OCI-LY1 (cell line): ENCODE measurements at regions not wholly inside any gene's neighbourhood (a gene's known extent, or its start where the extent isn't known, plus 50 kb on each side); places are given as distances from the start of the nearest gene placed in this dataset.
A peak's percentile ranks its signal among the peaks of the same experiment; 100 is the strongest.

Experiments
- H2AFZ ChIP-seq: fragments of 200-600 bp; sonication (generic), shearing (Covaris generic); 2 replicates; pipeline ENCODE4 v1.6.0; 2014; ENCODE audit warnings: antibody characterized with exemption, mild to moderate bottlenecking, low read length
- H3F3A ChIP-seq: fragments of 200-600 bp; sonication (generic), shearing (Covaris generic); 2 replicates; pipeline ENCODE4 v1.6.0; 2014; ENCODE audit warnings: mild to moderate bottlenecking, antibody characterized with exemption, low read length, moderate library complexity; ENCODE audit not compliant: insufficient read depth
- H3K27ac ChIP-seq: fragments of 200-600 bp; sonication (generic); 2 replicates; pipeline ENCODE4 v1.5.1; 2014; ENCODE audit warnings: low read length, mixed run types, mild to moderate bottlenecking, low read depth; ENCODE audit not compliant: poor library complexity, severe bottlenecking
- H3K27me3 ChIP-seq: fragments of 200-600 bp; sonication (generic); 2 replicates; pipeline ENCODE4 v1.6.0; 2014; ENCODE audit warnings: antibody characterized with exemption, mild to moderate bottlenecking, low read length, moderate library complexity; ENCODE audit not compliant: insufficient read depth
- H3K36me3 ChIP-seq: fragments of 200-600 bp; sonication (generic); 2 replicates; pipeline ENCODE4 v1.6.1; 2014; ENCODE audit warnings: mild to moderate bottlenecking, antibody characterized with exemption, low read length, moderate library complexity, mixed read lengths; ENCODE audit not compliant: insufficient read depth
- H3K4me1 ChIP-seq: fragments of 200-600 bp; sonication (generic); 2 replicates; pipeline ENCODE4 v1.5.1; 2014; ENCODE audit warnings: mild to moderate bottlenecking, low read length, moderate library complexity; ENCODE audit not compliant: insufficient read depth, severe bottlenecking
- H3K4me2 ChIP-seq: fragments of 200-600 bp; sonication (generic), shearing (Covaris generic); 2 replicates; pipeline ENCODE4 v1.6.1; 2014; ENCODE audit warnings: low read length
- H3K4me3 ChIP-seq: fragments of 200-600 bp; sonication (generic); 2 replicates; pipeline ENCODE4 v1.5.1; 2014; ENCODE audit warnings: low read length, low read depth, mild to moderate bottlenecking, mixed read lengths; ENCODE audit not compliant: poor library complexity, severe bottlenecking
- H3K79me2 ChIP-seq: fragments of 200-600 bp; shearing (Covaris generic); 2 replicates; pipeline ENCODE4 v1.6.1; 2016; ENCODE audit warnings: mixed run types, low read length, mixed read lengths; ENCODE audit not compliant: insufficient read depth
- H3K9ac ChIP-seq: fragments of 200-600 bp; sonication (generic), shearing (Covaris generic); 2 replicates; pipeline ENCODE4 v1.6.1; 2014; ENCODE audit warnings: mild to moderate bottlenecking, low read length, mixed read lengths
- H3K9me2 ChIP-seq: fragments of 200-600 bp; sonication (generic), shearing (Covaris generic); 2 replicates; pipeline ENCODE4 v1.6.1; 2014; ENCODE audit warnings: low read depth, mild to moderate bottlenecking, low read length, mixed read lengths
- H3K9me3 ChIP-seq: fragments of 200-600 bp; shearing (Covaris generic); 2 replicates; pipeline ENCODE4 v1.6.1; 2014; ENCODE audit warnings: low read length, mixed read lengths
- H4K20me1 ChIP-seq: fragments of 200-600 bp; sonication (generic), shearing (Covaris generic); 2 replicates; pipeline ENCODE4 v1.6.0; 2016; ENCODE audit warnings: mild to moderate bottlenecking, low read length; ENCODE audit not compliant: insufficient read depth
- EZH2 ChIP-seq: fragments of 200-600 bp; sonication (generic), shearing (Covaris generic); IDR thresholded peaks from 2 replicates; pipeline ENCODE4 v1.8.0; 2017; ENCODE audit warnings: borderline replicate concordance, mixed run types, mild to moderate bottlenecking, antibody characterized with exemption, low read length, moderate library complexity, mixed read lengths
- TF ChIP-seq, protein P1 (sequence below): fragments of 200-600 bp; sonication (generic), shearing (Covaris generic); IDR thresholded peaks from 2 replicates; pipeline ENCODE4 v1.5.1; 2017; ENCODE audit warnings: mild to moderate bottlenecking, antibody characterized with exemption, low read length, moderate library complexity, mixed read lengths

DNA sequence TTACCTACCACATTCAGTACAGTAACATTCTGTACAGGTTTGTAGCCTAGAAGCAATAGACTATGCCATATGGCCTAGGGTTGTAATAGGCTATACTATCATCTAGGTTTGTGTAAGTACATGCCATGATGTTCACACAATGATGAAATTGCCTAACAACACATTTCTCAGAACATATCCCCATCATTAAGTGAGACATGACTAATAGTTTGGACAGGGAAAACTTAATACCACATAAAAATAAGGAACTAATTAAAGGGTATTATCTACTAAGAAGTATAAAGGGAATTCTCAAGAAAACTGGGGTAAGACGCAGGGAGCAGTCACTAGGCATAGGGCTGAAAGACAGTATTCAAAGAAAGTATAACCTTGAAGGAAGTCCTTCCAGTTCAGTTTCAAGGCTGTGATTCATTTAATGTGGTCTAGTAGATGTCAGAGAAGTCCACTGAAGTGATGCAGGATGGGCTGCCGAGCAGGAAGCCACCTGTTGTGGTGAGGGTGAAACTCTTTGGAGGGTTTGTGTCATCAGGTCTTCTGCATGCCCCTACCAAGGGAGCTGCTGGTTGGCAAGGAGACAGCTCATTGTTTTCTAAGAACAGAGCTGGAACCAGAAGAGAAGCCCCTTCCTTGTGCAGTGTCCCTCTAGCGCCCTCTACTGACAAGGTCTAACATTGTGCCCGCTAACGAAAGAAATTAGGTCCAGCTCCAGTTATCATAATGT is 122.9 kb downstream of the OLFM4 start:
- no peak overlapping the region for H2AFZ ChIP-seq
- no peaks in the 10 kb centered on the region for H3K27me3 ChIP-seq
- H3K27ac ChIP-seq: no peak overlapping the region
- H3K4me3 ChIP-seq: no peak overlapping the region
- no peak overlapping the region for H3K9ac ChIP-seq
- no peaks in the 10 kb centered on the region for H3K9me3 ChIP-seq
- H4K20me1 ChIP-seq: no peaks in the 10 kb centered on the region
- H3K79me2 ChIP-seq: no peaks in the 10 kb centered on the region
- no peak overlapping the region for H3K4me2 ChIP-seq
- H3K4me1 ChIP-seq: no peaks in the 10 kb centered on the region
- no peak for TF ChIP-seq EZH2
- TF ChIP-seq, protein P1, sequence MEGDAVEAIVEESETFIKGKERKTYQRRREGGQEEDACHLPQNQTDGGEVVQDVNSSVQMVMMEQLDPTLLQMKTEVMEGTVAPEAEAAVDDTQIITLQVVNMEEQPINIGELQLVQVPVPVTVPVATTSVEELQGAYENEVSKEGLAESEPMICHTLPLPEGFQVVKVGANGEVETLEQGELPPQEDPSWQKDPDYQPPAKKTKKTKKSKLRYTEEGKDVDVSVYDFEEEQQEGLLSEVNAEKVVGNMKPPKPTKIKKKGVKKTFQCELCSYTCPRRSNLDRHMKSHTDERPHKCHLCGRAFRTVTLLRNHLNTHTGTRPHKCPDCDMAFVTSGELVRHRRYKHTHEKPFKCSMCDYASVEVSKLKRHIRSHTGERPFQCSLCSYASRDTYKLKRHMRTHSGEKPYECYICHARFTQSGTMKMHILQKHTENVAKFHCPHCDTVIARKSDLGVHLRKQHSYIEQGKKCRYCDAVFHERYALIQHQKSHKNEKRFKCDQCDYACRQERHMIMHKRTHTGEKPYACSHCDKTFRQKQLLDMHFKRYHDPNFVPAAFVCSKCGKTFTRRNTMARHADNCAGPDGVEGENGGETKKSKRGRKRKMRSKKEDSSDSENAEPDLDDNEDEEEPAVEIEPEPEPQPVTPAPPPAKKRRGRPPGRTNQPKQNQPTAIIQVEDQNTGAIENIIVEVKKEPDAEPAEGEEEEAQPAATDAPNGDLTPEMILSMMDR: peak; percentile 92
- H3K9me2 ChIP-seq: no peaks in the 10 kb centered on the region
- H3K36me3 ChIP-seq: no peaks in the 10 kb centered on the region
- H3F3A ChIP-seq: no peaks in the 10 kb centered on the region

DNA sequence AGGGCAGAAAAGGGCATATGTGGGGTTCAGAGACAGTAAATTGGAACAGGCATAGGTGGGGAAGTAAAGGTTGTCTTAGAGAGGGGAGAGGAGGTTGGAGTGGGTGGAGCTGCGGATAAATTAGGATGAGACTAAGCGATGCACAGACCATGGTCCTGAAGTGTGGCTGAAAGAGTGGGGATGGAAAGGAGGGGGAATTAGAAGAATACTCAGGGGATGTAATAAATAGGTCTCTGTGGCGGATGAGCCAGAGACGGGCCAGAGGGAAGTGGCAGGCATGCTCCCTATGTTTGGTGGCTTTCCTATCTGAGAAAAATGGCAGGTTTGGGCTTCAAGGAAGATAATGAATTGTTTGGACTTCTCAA is 123.4 kb downstream of the OLFM4 start:
- Histone ChIP-seq H3K9ac (no peak overlapping the region), H3K36me3 (no peaks in the 10 kb centered on the region), H3K4me1 (no peaks in the 10 kb centered on the region), H3K27ac (no peak overlapping the region), H3K27me3 (no peaks in the 10 kb centered on the region), H2AFZ (no peak overlapping the region), H3K9me2 (no peaks in the 10 kb centered on the region), H3K4me2 (no peak overlapping the region), H3K4me3 (no peak overlapping the region), H3F3A (no peaks in the 10 kb centered on the region), H3K79me2 (no peaks in the 10 kb centered on the region), H3K9me3 (no peaks in the 10 kb centered on the region), H4K20me1 (no peaks in the 10 kb centered on the region)
- TF ChIP-seq, protein P1: peak; percentile 31; the same call in 1 of the 2 replicates
- TF ChIP-seq EZH2: no peak

DNA sequence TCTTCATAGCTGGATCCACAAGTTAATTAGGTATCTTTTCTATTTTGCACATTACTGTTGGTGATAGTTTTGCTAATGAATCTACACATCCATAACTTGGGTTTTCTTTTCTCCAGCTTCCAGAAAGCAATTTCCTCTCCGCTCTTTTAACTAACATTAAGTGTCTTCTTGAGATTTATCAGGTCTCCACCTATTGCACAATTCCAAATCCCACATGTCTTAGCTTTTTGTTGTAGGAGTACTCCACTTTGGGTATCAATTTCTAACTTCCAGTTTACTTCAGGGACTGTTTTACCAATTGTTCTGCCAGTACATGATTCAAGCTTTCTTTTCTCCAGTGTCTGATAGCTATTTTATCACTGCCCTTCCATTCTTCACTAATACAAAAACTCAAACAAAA is 129.6 kb downstream of the OLFM4 start:
- H3K36me3 ChIP-seq: no peaks in the 10 kb centered on the region
- no peaks in the 10 kb centered on the region for H3K79me2 ChIP-seq
- no peaks in the 10 kb centered on the region for H4K20me1 ChIP-seq
- H3K4me3 ChIP-seq: no peak overlapping the region
- no peaks in the 10 kb centered on the region for H3K27me3 ChIP-seq
- H3K4me1 ChIP-seq: no peaks in the 10 kb centered on the region
- H3K9me2 ChIP-seq: no peaks in the 10 kb centered on the region
- H3K4me2 ChIP-seq: no peak overlapping the region
- H3K9ac ChIP-seq: no peak overlapping the region
- H3F3A ChIP-seq: no peaks in the 10 kb centered on the region
- no peaks in the 10 kb centered on the region for H3K9me3 ChIP-seq
- TF ChIP-seq, protein P1: no peak
- TF ChIP-seq EZH2: no peak
- no peak overlapping the region for H3K27ac ChIP-seq
- no peak overlapping the region for H2AFZ ChIP-seq
